Stimulated activated CD4-positive, alpha-beta T cell treated with anti-CD3 and anti-CD28 coated beads, Interleukin-1b, Interleukin-23, amount 100 ng/mL, for 24 hours (primary cell): ENCODE measurements at regions not wholly inside any gene's neighbourhood (a gene's known extent, or its start where the extent isn't known, plus 50 kb on each side); places are given as distances from the start of the nearest gene placed in this dataset.

Experiments
- DNase-seq, 4 experiments: peaks; one replicate each; pipeline ENCODE4 v3.0.0-alpha.2; 2020; ENCODE audit warnings: low read depth in 4 of 4, low spot score in 1 of 4

- DNase-seq: no peak
Observed at GRCh38 chr18:76553715-76554546, 58.9 kb upstream of the ZNF516 start.

- no peak for DNase-seq
Observed at GRCh38 chr18:76548541-76548940, 53.5 kb upstream of the ZNF516 start.

- DNase-seq: no peak
Observed at GRCh38 chr18:76547296-76547695, 52.3 kb upstream of the ZNF516 start.

- DNase-seq: no peak
Observed at GRCh38 chr18:76546436-76546835, 51.4 kb upstream of the ZNF516 start.

GRCh38 chr18:76546088-76546435 is 51.0 kb upstream of the ZNF516 start:
- DNase-seq: no peak

GRCh38 chr18:76545433-76546087 is 50.5 kb upstream of the ZNF516 start:
- no peak for DNase-seq

GRCh38 chr18:76544511-76545345 is 49.7 kb upstream of the ZNF516 start:
- no peak for DNase-seq
